ENCODE measurements at regions not wholly inside any gene's neighbourhood (a gene's known extent, or its start where the extent isn't known, plus 50 kb on each side); places are given as distances from the start of the nearest gene placed in this dataset.

DNA sequence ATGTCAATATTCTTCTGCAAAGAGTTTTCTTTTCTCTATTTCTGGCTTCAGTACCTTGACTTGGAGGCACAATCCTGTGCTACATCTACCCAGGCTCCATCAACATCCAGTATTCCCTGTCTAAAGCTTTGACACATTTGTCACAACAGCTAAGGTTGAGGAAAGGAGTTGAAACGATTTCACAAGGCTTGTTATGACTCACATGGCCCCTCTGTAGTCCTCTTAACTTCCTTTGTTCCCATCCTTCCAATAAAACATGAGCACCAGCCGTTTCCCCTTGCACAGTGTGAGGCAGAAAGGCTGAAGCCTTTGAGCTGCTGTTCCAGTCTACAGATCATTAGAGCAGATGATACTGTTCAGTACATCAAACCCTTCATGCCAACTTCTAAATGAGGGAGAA is 163.0 kb upstream of the TMCO5A start (continued):
- TF ChIP-seq, protein P1, sequence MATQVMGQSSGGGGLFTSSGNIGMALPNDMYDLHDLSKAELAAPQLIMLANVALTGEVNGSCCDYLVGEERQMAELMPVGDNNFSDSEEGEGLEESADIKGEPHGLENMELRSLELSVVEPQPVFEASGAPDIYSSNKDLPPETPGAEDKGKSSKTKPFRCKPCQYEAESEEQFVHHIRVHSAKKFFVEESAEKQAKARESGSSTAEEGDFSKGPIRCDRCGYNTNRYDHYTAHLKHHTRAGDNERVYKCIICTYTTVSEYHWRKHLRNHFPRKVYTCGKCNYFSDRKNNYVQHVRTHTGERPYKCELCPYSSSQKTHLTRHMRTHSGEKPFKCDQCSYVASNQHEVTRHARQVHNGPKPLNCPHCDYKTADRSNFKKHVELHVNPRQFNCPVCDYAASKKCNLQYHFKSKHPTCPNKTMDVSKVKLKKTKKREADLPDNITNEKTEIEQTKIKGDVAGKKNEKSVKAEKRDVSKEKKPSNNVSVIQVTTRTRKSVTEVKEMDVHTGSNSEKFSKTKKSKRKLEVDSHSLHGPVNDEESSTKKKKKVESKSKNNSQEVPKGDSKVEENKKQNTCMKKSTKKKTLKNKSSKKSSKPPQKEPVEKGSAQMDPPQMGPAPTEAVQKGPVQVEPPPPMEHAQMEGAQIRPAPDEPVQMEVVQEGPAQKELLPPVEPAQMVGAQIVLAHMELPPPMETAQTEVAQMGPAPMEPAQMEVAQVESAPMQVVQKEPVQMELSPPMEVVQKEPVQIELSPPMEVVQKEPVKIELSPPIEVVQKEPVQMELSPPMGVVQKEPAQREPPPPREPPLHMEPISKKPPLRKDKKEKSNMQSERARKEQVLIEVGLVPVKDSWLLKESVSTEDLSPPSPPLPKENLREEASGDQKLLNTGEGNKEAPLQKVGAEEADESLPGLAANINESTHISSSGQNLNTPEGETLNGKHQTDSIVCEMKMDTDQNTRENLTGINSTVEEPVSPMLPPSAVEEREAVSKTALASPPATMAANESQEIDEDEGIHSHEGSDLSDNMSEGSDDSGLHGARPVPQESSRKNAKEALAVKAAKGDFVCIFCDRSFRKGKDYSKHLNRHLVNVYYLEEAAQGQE (IDR thresholded peaks at IDR 0.05; ENCODE audit: unreplicated experiment), result no peak
- TF ChIP-seq EZH2phosphoT487 (IDR thresholded peaks at IDR 0.05; ENCODE audit: unreplicated experiment) (no peak), ZNF114 (CRISPR knock-in tag; IDR thresholded peaks at IDR 0.05) (no peak), CREB1 (CRISPR knock-in tag; IDR thresholded peaks at IDR 0.05; ENCODE audit: low read depth) (no peak)

DNA sequence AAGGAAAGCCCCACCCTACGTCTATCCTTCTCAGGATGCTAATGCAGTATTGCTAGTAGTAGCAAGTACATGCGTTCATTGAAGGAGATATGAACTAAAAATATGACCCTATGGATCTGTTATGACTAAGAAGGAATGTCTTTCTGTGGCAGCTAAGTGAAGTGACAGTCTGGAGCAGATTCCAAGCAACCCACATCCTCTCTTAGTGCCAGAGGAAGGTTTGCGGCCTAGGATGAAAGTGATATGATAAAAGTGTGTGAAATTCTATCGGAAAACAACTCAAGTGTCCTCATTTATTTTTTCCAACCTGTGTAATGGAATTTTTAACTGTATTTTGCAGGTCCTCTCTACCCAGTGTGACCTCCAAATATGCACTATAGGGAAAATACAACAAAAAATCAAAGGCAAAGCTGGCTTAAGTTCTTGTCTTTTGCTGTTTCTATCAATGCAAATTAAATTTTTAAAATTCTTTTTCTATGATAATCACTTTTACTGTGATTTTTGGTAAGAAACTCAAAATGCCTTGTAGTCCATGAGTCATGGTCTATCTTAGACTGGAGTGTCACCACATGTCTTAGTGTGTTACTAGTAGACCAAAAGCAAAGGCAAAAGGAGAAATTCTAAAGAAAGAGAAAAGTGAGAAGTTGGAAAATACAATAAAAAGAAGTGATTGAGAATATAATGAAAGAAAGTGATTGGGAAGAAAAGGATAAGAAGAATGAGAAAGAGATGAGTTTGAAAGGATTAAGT is 161.2 kb upstream of the TMCO5A start:
- Histone ChIP-seq H3K4me1 (ENCODE audit: insufficient read depth) (no peaks in the 10 kb centered on the region), H3K4me2 (no peak overlapping the region), H3K79me2 (replicated peaks; ENCODE audit: insufficient read depth) (no peaks in the 10 kb centered on the region), H3F3A (replicated peaks; ENCODE audit: low read depth) (no peaks in the 10 kb centered on the region), H3K27me3 (ENCODE audit: insufficient read depth) (no peaks in the 10 kb centered on the region), H4K20me1 (replicated peaks; ENCODE audit: insufficient read depth) (no peaks in the 10 kb centered on the region), H3K4me3 (no peak overlapping the region), H3K27ac (ENCODE audit: low read depth) (no peak overlapping the region), H3K36me3 (ENCODE audit: insufficient read depth) (no peaks in the 10 kb centered on the region; the same call in 1 of the 2 replicates), H2AFZ (no peak overlapping the region), H3K9me2 (ENCODE audit: insufficient read depth) (no peaks in the 10 kb centered on the region)
- no peaks in the 10 kb centered on the region for H3K9me3 Mint-ChIP-seq
- no peak for DNase-seq (ENCODE audit: low spot score)
- H3K4me1 Mint-ChIP-seq, result no peaks in the 10 kb centered on the region
- no peak overlapping the region for H3K4me3 Mint-ChIP-seq
- no peaks in the 10 kb centered on the region for H3K27me3 Mint-ChIP-seq (ENCODE audit: insufficient read depth, low read depth, poor library complexity)
- H3K27ac Mint-ChIP-seq, result no peak overlapping the region
- H3K36me3 Mint-ChIP-seq (ENCODE audit: low read depth), result no peaks in the 10 kb centered on the region
- TF ChIP-seq POLR2AphosphoS5 (IDR thresholded peaks at IDR 0.05; ENCODE audit: low read depth), result no peak
- no peak for TF ChIP-seq ZNF114 (CRISPR knock-in tag; IDR thresholded peaks at IDR 0.05)
- TF ChIP-seq, protein P1 (IDR thresholded peaks at IDR 0.05; ENCODE audit: unreplicated experiment), result no peak
- no peak for TF ChIP-seq STAT1 (IDR thresholded peaks at IDR 0.05; ENCODE audit: unreplicated experiment)
- TF ChIP-seq, protein P2, sequence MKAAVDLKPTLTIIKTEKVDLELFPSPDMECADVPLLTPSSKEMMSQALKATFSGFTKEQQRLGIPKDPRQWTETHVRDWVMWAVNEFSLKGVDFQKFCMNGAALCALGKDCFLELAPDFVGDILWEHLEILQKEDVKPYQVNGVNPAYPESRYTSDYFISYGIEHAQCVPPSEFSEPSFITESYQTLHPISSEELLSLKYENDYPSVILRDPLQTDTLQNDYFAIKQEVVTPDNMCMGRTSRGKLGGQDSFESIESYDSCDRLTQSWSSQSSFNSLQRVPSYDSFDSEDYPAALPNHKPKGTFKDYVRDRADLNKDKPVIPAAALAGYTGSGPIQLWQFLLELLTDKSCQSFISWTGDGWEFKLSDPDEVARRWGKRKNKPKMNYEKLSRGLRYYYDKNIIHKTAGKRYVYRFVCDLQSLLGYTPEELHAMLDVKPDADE (IDR thresholded peaks at IDR 0.05), result no peak
- TF ChIP-seq ZNF331 (CRISPR knock-in tag; IDR thresholded peaks at IDR 0.05; ENCODE audit: low read depth), result no peak
- TF ChIP-seq EZH2 (IDR thresholded peaks at IDR 0.05; ENCODE audit: low read depth, unreplicated experiment), result no peak
- no peak for ATAC-seq

Measured in GM23338 (cell line).